ENCODE measurements at regions not wholly inside any gene's neighbourhood (a gene's known extent, or its start where the extent isn't known, plus 50 kb on each side); places are given as distances from the start of the nearest gene placed in this dataset.

GRCh38 chr2:179352181-179352580, 87.5 kb upstream of the SESTD1 start:
- TF ChIP-seq, protein P1, sequence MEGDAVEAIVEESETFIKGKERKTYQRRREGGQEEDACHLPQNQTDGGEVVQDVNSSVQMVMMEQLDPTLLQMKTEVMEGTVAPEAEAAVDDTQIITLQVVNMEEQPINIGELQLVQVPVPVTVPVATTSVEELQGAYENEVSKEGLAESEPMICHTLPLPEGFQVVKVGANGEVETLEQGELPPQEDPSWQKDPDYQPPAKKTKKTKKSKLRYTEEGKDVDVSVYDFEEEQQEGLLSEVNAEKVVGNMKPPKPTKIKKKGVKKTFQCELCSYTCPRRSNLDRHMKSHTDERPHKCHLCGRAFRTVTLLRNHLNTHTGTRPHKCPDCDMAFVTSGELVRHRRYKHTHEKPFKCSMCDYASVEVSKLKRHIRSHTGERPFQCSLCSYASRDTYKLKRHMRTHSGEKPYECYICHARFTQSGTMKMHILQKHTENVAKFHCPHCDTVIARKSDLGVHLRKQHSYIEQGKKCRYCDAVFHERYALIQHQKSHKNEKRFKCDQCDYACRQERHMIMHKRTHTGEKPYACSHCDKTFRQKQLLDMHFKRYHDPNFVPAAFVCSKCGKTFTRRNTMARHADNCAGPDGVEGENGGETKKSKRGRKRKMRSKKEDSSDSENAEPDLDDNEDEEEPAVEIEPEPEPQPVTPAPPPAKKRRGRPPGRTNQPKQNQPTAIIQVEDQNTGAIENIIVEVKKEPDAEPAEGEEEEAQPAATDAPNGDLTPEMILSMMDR (conservative IDR thresholded peaks at IDR 0.05; ENCODE audit: low read depth in 2 of 2): no peak
- no peak for TF ChIP-seq EZH2 (IDR thresholded peaks at IDR 0.05; ENCODE audit: low read depth, unreplicated experiment)
- no peak for TF ChIP-seq JUNB (IDR thresholded peaks at IDR 0.05; ENCODE audit: unreplicated experiment)
- no peak for TF ChIP-seq POLR2AphosphoS5 (IDR thresholded peaks at IDR 0.05; ENCODE audit: low read depth)
- TF ChIP-seq, protein P2, sequence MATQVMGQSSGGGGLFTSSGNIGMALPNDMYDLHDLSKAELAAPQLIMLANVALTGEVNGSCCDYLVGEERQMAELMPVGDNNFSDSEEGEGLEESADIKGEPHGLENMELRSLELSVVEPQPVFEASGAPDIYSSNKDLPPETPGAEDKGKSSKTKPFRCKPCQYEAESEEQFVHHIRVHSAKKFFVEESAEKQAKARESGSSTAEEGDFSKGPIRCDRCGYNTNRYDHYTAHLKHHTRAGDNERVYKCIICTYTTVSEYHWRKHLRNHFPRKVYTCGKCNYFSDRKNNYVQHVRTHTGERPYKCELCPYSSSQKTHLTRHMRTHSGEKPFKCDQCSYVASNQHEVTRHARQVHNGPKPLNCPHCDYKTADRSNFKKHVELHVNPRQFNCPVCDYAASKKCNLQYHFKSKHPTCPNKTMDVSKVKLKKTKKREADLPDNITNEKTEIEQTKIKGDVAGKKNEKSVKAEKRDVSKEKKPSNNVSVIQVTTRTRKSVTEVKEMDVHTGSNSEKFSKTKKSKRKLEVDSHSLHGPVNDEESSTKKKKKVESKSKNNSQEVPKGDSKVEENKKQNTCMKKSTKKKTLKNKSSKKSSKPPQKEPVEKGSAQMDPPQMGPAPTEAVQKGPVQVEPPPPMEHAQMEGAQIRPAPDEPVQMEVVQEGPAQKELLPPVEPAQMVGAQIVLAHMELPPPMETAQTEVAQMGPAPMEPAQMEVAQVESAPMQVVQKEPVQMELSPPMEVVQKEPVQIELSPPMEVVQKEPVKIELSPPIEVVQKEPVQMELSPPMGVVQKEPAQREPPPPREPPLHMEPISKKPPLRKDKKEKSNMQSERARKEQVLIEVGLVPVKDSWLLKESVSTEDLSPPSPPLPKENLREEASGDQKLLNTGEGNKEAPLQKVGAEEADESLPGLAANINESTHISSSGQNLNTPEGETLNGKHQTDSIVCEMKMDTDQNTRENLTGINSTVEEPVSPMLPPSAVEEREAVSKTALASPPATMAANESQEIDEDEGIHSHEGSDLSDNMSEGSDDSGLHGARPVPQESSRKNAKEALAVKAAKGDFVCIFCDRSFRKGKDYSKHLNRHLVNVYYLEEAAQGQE (IDR thresholded peaks at IDR 0.05; ENCODE audit: unreplicated experiment): no peak

Data from GM23338 (cell line).